HG03521 (cell line): ENCODE measurements at regions not wholly inside any gene's neighbourhood (a gene's known extent, or its start where the extent isn't known, plus 50 kb on each side); places are given as distances from the start of the nearest gene placed in this dataset.

Source experiments
- ATAC-seq: cut with Tn5 transposase; IDR thresholded peaks from one replicate; pipeline ENCODE4 v1.9.1; 2021; ENCODE audit warnings: mild to moderate bottlenecking, moderate library complexity; ENCODE audit not compliant: unreplicated experiment

DNA sequence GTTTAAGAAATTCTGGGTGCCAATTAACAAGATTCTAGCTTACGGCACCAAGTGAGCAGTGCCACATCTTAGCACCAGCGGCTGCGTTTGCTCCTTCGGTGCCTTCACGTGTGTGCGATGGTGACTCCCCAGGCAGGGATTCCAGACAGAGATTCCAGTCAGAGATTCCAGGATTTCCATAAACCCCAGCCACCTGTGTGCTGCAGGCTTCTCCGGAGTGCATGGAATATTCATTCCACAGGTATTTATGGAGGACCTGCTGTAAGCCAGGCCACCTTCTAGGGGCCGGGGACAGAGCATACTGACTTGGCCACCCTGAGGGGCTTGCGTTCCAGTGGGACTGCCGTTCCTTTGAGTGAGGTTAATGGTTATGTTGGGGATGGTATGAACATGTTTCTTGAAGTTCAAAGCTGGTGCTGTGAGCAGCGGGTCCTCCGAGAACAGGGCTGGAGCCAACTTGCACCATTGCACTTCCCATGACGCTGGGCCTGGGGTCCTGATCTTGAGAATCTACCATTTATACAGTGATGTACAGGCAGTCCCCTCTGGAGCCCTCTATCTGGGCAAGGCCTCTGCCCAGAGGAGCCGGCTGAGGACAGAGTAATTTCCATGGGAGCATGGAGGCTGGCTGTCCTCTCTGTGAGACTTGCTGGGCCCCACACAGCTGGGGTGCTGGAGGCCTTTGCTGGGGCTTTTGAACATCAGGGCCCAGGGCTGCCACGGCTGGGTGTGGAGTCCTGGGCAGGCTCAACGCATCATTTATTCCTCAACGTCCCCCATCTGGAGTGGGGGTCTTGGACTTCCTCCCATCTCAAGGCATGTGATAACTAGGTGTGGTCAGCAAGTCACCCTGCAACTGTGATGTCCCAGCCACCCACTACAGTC lies 58.8 kb upstream of the AJAP1 start:
- ATAC-seq = no peak

DNA sequence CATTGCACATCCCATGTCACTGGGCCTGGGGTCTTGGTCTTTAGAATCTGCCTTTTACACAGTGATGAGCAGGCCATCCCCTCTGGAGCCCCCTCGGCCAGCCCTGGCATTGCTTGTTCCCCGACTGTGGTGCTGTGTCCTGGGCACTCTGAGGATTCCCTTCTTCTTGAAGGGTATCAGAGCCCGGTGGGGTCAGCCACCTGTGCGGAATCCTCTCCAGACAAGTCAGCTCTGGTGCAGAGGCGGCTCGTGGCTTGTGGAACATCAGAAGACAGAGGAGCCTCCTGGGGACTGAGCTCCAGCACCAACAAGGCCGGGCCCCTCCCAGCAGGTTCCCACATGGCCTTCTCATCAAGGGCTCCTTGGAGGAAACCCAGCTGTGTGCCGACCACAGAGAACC lies 57.9 kb upstream of the AJAP1 start:
- ATAC-seq = no peak

DNA sequence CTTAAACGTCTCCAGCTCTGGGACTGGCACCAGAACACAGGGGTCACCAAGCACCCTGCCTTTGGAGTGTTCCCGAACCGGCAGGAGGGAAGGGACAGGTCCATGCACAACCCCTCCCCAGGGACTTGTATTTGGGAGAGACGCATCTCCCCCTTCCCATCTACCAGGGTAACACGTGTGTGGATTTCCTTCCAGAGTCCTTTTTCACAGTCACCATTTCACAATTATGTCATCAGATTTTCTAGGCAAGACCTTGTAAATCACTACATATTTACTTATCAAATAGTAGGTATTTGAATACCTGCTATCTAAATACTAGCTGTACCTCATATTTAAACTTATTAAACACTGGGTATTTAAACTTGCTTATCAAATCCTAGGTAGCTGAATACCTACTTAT lies 57.4 kb upstream of the AJAP1 start:
- no peak for ATAC-seq

DNA sequence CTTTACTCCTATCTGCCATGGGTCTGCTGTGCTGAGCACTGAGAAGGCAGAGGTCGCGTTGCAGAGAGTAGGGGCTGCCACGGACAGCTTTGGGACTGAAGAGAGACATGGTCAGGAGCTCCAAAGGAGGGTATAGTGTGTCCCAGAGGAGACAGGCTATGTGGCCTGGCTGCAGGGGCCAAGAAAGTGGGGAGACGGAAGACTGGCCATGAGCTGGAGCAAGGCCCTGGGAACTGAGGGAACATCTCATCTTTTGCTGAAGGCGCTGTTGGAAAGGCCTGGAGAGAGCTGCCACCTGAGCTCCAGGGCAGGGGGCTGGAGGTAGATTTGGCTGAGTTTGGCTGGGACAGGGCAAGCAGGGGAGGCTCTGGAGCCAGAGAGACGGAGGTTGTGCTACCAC lies 55.8 kb upstream of the AJAP1 start:
- ATAC-seq = no peak

DNA sequence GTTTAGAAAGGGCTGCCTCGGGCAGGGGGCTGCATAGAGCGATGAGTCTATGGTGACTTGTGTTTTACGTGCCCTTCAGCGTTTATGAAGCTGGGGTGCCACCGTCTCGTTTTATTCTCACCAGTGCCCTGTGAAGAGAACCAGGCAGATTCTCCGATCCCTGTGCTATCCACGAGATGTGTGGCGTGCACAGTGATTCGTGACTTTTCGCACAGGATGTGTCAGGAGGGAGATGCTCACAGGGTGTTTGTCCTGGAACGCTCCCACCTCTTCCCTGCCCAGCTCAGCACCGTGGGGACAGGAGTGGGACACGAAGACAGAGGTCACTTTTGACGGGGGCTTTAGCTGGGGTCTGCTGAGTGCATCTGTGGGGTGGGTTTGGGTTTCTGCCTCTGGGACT lies 54.9 kb upstream of the AJAP1 start:
- no peak for ATAC-seq

DNA sequence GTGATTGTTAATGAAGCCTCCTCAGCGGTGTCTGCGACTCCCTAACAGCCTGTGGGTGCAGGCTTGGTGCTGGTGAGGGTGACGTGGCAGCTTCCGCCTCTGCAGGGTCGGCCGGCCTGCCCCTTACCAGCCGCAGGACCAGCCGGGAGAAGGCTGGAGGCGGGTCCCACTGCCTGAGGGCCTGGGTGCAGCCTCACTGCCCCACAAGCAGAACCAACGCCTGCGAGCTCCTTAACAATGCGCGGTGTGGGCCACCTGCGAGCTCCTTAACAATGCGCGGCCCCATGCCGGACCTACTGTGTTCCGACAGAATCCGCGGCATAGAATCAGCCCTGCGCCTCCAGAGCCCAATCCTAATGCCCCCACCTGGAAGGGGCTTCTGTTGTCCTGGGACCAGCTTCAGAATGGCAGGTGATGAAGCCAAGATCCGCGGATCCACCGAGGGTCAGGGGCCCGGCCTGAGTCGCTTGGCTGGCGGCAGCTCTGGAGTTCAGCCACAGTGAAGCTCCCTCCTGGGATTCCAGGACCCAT lies 54.4 kb upstream of the AJAP1 start:
- no peak for ATAC-seq

DNA sequence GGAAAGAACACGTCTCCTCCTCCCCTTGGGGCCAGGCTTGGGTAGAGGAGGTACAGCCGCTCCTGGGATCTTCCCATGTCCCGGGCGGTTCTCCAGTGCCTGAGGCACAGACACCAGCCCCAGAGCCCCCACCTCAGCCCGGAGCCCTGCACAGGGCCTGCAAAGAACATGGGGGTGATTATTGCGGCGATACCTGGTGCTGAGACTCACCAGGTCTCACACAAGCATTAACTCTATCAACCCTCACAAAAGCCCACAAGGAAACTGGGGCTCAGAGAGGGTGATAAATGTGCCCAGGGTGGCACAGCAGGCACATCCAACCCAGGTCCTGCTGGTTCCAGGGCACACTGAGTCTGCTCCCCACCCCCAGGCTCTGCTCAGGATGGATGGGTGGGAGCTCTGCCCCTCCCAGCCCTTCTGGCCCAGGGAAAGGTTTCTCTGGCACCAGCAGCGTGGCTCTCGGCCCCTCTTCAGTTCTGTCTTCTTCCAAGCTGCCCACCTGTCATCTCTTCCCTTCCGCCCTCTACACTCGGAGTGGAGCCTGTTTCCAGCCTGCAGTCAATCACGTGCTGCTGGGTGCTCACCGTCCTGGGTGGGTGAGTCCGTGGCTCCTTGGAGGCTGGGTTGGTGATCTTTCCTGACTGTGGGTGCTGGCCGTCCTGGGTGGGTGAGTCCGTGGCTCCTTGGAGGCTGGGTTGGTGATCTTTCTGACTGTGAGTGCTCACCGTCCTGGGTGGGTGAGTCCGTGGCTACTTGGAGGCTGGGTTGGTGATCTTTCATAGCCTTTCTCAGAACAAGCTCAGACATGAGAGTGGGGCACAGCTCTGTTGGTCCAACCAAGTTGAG lies 53.6 kb upstream of the AJAP1 start:
- no peak for ATAC-seq

DNA sequence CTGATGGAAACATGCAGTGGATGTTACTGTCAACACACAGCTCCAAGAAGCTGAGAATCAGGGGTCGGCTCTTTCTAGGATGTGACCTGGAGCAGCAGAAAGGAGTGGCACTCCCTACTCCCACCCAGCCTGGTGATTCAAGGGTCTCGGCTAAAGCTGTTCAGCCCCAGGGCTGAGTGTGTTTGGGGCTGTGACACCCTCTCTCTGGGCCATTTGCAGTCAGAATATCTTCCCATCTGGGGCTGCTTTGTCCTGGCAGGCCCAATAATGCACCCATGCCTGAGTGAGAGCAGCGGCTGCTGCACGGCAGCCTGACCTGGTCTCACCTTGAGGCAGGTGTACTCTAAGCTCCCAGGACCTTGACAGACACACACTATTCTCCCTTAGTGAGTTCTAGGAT lies 52.5 kb upstream of the AJAP1 start:
- no peak for ATAC-seq

DNA sequence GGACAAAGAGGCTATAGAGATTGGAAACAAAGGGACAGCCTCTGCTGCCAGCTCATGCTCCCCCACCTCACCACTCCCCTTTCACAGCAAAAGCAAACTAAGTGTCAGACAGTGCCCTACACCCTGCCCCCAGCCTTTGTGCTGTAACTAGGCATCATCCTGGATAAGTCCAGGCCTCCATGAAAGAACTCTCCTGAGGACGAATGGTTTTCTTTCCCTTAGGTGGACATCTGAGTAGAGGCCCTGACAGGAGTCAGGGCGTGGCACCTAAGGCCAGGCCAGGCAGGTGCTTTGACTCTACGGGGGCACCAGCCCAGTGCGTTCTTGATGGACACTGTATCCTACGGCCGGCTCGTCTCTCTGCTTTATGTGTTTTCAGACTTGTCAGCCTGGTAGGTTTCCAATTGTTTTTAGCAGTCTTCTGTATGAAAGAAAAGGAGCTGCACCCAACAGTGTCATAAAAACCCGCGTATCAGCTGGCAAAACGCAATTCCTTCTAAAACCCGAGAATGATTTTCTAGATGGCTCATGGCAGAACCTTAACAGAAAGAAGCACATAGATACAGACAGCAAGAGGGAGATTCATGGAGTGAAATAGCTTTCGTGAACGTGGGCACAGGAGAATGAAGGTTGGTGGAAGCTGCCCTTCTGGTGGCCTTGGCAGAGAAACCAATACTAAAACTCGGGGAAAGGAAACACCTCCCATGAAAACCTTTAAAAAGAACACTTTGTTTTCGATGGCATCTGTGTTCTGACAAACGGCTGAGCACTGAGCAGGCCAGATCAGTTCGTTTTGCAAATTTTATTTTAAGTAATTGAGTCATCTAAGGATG lies 51.7 kb upstream of the AJAP1 start:
- no peak for ATAC-seq

DNA sequence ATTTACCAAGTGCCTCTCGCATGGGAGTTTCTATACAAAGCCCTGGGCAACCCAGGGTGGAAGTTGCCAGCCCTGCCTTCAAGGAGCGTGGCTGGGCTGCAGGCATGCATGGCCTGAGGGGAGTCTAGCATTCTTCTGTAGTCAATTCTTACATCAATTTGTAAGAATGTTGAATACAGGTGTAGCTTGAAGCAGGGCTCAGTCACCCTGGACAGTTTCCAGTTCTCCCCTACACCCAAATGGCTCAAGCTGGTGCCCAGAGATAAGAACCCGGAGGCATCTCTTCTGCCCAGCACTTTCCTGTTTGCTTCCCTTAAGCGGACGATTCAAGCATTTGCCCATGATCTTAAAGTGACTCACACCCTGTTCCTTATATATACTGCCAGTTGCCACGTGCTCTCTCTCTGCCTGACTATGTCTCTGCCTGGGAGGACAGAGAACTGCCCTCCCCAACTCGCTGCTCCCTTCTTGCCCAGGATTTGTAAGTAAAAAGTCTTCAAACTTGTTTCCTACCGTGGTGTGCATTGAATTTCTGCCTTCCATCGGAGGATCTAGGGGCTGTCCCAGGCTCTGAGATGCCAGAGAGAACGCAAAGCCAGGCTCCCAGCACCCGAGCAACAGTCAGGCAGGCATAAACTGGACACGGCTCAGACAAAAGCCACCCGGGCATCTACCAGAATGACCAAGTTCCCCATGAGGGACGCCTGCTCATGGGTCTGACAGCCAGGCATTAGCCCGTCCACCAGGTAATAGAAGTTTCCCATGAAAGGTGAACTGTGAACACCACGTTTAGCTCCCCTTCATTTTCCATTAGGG lies 50.9 kb upstream of the AJAP1 start:
- ATAC-seq = no peak
